CD14-positive monocyte (primary cell): ENCODE measurements at regions not wholly inside any gene's neighbourhood (a gene's known extent, or its start where the extent isn't known, plus 50 kb on each side); places are given as distances from the start of the nearest gene placed in this dataset.

ENCODE experiments used
- DNase-seq, 3 donors: peaks; one replicate each; pipeline ENCODE4 v3.0.0-alpha.2; 2011 to 2022
- H2AFZ ChIP-seq: 2 replicates; pipeline ENCODE4 v1.6.0; 2012; ENCODE audit warnings: mild to moderate bottlenecking, low read depth, low read length, inconsistent platforms; ENCODE audit not compliant: insufficient read depth, poor library complexity, severe bottlenecking
- H3K27ac ChIP-seq, 2 donors: 1 replicate in 1 of 2; 2 replicates in 1 of 2; pipeline ENCODE4 v1.5.1; 2012 to 2013; ENCODE audit warnings: low read length in 2 of 2, control low read depth in 1 of 2, inconsistent platforms in 1 of 2, low read depth in 1 of 2, mild to moderate bottlenecking in 1 of 2
- H3K27me3 ChIP-seq, 2 donors: one replicate each; pipeline versions ENCODE4 v1.6.0 to v1.6.1; 2011 to 2013; ENCODE audit warnings: low read length in 2 of 2; ENCODE audit not compliant: control insufficient read depth in 2 of 2, insufficient read depth in 2 of 2
- H3K36me3 ChIP-seq, 2 donors: replicated peaks in 1 of 2; 1 replicate in 1 of 2; 2 replicates in 1 of 2; pipeline versions ENCODE4 v1.5.1 to v1.6.1; 2012 to 2013; ENCODE audit warnings: low read length in 2 of 2, control low read depth in 1 of 2, inconsistent platforms in 1 of 2, mild to moderate bottlenecking in 1 of 2; ENCODE audit not compliant: insufficient read depth in 2 of 2, control insufficient read depth in 1 of 2
- H3K4me1 ChIP-seq, 2 donors: 1 replicate in 1 of 2; 2 replicates in 1 of 2; pipeline versions ENCODE4 v1.5.1 to v1.6.1; 2012 to 2013; ENCODE audit warnings: low read length in 2 of 2, control low read depth in 1 of 2, inconsistent platforms in 1 of 2, mild to moderate bottlenecking in 1 of 2, moderate library complexity in 1 of 2; ENCODE audit not compliant: insufficient read depth in 2 of 2, control insufficient read depth in 1 of 2
- H3K4me2 ChIP-seq: replicated peaks from 2 replicates; pipeline ENCODE3; 2012; ENCODE audit warnings: low read length, moderate library complexity, mild to moderate bottlenecking; ENCODE audit not compliant: poor library complexity, severe bottlenecking; ENCODE audit errors: extremely low read depth
- H3K4me3 ChIP-seq, 3 experiments: fragments of 200-600 bp in 1 of 3; sonication (generic) in 1 of 3; replicated peaks in 1 of 3; 1 replicate in 2 of 3; 2 replicates in 1 of 3; pipeline ENCODE4 v1.5.1; 2011 to 2013; ENCODE audit warnings: low read length in 3 of 3, mild to moderate bottlenecking in 3 of 3, control low read depth in 2 of 3, low read depth in 2 of 3, inconsistent platforms in 1 of 3, moderate library complexity in 1 of 3
- H3K79me2 ChIP-seq: 2 replicates; pipeline ENCODE4 v1.6.0; 2012; ENCODE audit warnings: mild to moderate bottlenecking, control low read depth, inconsistent platforms, low read length, moderate library complexity; ENCODE audit not compliant: insufficient read depth
- H3K9ac ChIP-seq: 2 replicates; pipeline ENCODE4 v1.6.0; 2017; ENCODE audit warnings: low read length, mild to moderate bottlenecking; ENCODE audit not compliant: insufficient read depth, poor library complexity, severe bottlenecking
- H3K9me3 ChIP-seq, 2 donors: replicated peaks in 1 of 2; 1 replicate in 1 of 2; 2 replicates in 1 of 2; pipeline versions ENCODE4 v1.5.1 to v1.6.1; 2012 to 2013; ENCODE audit warnings: low read length in 2 of 2, control low read depth in 1 of 2; ENCODE audit not compliant: control insufficient read depth in 1 of 2, insufficient read depth in 1 of 2
- H4K20me1 ChIP-seq: 2 replicates; pipeline ENCODE4 v1.6.0; 2012; ENCODE audit warnings: mild to moderate bottlenecking, low read length, control low read depth, moderate library complexity; ENCODE audit not compliant: insufficient read depth
- H3K27ac Mint-ChIP-seq, 7 donors: one replicate each; pipeline ENCODE4 v1.8.0; 2020; ENCODE audit warnings: mild to moderate bottlenecking in 7 of 7, mixed read lengths in 7 of 7, moderate library complexity in 6 of 7, inconsistent platforms in 2 of 7
- H3K27me3 Mint-ChIP-seq, 3 donors: one replicate each; pipeline ENCODE4 v1.8.0; 2021 to 2022; ENCODE audit warnings: low read depth in 3 of 3, mild to moderate bottlenecking in 3 of 3, mixed read lengths in 3 of 3, moderate library complexity in 3 of 3, inconsistent platforms in 1 of 3
- H3K36me3 Mint-ChIP-seq, 2 donors: one replicate each; pipeline ENCODE4 v1.8.0; 2020; ENCODE audit warnings: mixed read lengths in 2 of 2, inconsistent platforms in 1 of 2, mild to moderate bottlenecking in 1 of 2
- H3K4me1 Mint-ChIP-seq: one replicate; pipeline ENCODE4 v1.8.0; 2020; ENCODE audit warnings: mild to moderate bottlenecking, mixed read lengths
- H3K4me3 Mint-ChIP-seq, 2 donors: one replicate each; pipeline ENCODE4 v1.8.0; 2020; ENCODE audit warnings: mild to moderate bottlenecking in 2 of 2, mixed read lengths in 2 of 2, moderate library complexity in 1 of 2
- H3K9me3 Mint-ChIP-seq, 7 donors: one replicate each; pipeline ENCODE4 v1.8.0; 2020 to 2022; ENCODE audit warnings: mixed read lengths in 7 of 7, mild to moderate bottlenecking in 6 of 7, moderate library complexity in 6 of 7, inconsistent platforms in 2 of 7
- WGBS: methylation state at CpG from one replicate; pipeline ENCODE4 v1.1.5; 2013; ENCODE audit warnings: missing lambda C conversion rate; ENCODE audit not compliant: insufficient coverage; 5-methylcytosine and 5-hydroxymethylcytosine counted together
- intact Hi-C, 2 donors: fragments of 100-400 bp; cut with micrococcal nuclease; formaldehyde crosslinking; loops; one replicate each; pipeline versions ENCODE4 v1.15.0 to v1.15.1; 2023
- TF ChIP-seq, protein P1 (sequence below): fragments of 200-600 bp; IDR thresholded peaks from one replicate; pipeline ENCODE4 v1.8.0; 2022; ENCODE audit warnings: antibody characterized with exemption, mild to moderate bottlenecking

DNA sequence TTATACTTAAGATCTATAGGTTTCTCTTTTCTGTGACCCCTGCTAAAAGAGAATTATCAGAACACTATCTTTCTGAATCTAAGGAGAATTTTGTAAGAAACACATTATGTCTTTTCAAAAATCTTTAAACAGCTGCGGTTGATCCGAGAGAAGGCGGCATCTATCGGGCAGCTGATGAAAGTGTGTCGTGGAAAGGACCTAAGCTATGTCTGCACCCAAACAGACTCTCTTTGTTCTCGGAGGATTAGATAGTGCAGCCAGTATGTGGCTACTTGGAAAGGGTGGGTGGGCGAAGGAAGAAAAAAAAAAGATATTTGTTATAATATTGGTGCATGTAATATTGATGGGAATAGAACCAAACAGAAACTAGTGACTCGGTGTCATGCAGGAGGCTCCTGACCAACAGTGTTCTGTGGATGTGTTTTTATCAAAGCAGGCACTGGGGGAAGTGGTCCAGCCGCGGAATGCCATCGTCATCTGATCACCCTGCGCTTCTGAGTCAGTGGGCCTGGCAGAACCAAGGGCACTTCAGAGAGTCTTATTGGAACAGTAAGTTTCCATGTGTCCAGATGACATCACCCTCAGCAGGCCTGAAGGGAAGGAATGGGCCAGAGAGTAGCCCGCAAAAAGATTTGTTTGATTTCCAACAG, 509.7 kb upstream of the AKR1E2 start:
- WGBS = 100% methylated on average over 13 of the region's 13 CpGs
- H3K4me1 Mint-ChIP-seq = no peaks in the 10 kb centered on the region
- H3K4me3 ChIP-seq = no peak overlapping the region
- TF ChIP-seq, protein P1, sequence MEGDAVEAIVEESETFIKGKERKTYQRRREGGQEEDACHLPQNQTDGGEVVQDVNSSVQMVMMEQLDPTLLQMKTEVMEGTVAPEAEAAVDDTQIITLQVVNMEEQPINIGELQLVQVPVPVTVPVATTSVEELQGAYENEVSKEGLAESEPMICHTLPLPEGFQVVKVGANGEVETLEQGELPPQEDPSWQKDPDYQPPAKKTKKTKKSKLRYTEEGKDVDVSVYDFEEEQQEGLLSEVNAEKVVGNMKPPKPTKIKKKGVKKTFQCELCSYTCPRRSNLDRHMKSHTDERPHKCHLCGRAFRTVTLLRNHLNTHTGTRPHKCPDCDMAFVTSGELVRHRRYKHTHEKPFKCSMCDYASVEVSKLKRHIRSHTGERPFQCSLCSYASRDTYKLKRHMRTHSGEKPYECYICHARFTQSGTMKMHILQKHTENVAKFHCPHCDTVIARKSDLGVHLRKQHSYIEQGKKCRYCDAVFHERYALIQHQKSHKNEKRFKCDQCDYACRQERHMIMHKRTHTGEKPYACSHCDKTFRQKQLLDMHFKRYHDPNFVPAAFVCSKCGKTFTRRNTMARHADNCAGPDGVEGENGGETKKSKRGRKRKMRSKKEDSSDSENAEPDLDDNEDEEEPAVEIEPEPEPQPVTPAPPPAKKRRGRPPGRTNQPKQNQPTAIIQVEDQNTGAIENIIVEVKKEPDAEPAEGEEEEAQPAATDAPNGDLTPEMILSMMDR = no peak
- no peaks in the 10 kb centered on the region for H3K36me3 Mint-ChIP-seq
- H3K36me3 ChIP-seq = no peaks in the 10 kb centered on the region
- no peak for DNase-seq
- H3K27ac Mint-ChIP-seq = no peak overlapping the region
- H2AFZ ChIP-seq = no peak overlapping the region
- H3K4me3 Mint-ChIP-seq = no peak overlapping the region
- H3K9me3 Mint-ChIP-seq = peaks cover 0 to 3% (median 0%) of the 10 kb centered on the region in 7 donors
- no peak overlapping the region for H3K27ac ChIP-seq
- peaks cover 0 to 2% (median 1%) of the 10 kb centered on the region in 3 donors for H3K27me3 Mint-ChIP-seq
- H3K4me1 ChIP-seq = no peaks in the 10 kb centered on the region
- H3K27me3 ChIP-seq = no peaks in the 10 kb centered on the region
- no peak overlapping the region for H3K4me2 ChIP-seq
- intact Hi-C loops = no loop called here
- H3K9ac ChIP-seq = no peak overlapping the region
- H3K79me2 ChIP-seq = no peaks in the 10 kb centered on the region
- no peaks in the 10 kb centered on the region for H3K9me3 ChIP-seq
- H4K20me1 ChIP-seq = no peaks in the 10 kb centered on the region

DNA sequence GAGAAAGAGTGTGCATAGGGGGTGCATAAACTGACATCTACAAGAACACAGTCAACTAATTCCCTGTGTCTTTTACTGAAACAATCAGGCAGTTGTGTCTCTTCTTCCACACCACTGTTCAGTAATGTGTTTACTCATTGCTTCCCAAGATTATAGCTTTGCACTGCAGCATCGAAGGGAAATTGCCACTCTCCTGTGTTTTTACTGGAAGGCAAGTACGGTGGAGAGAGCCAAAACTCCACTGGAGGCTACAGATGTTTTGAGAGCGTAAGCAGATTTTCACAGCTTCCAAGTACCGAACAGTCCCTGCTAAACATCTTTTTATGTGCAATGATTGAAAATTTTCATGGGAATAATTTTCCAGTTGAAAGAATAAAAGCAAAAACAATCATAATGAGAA, 510.5 kb upstream of the AKR1E2 start:
- no peak for DNase-seq
- intact Hi-C loops = no loop called here
- Histone ChIP-seq H3K4me1 (no peaks in the 10 kb centered on the region), H3K9ac (no peak overlapping the region), H2AFZ (no peak overlapping the region), H3K4me2 (no peak overlapping the region), H3K27ac (no peak overlapping the region), H3K27me3 (no peaks in the 10 kb centered on the region), H3K9me3 (no peaks in the 10 kb centered on the region), H3K79me2 (no peaks in the 10 kb centered on the region), H3K4me3 (no peak overlapping the region), H3K36me3 (no peaks in the 10 kb centered on the region), H4K20me1 (no peaks in the 10 kb centered on the region)
- peaks cover 0 to 2% (median 1%) of the 10 kb centered on the region in 3 donors for H3K27me3 Mint-ChIP-seq
- no peaks in the 10 kb centered on the region for H3K36me3 Mint-ChIP-seq
- H3K4me1 Mint-ChIP-seq = no peaks in the 10 kb centered on the region
- no peak overlapping the region for H3K27ac Mint-ChIP-seq
- peaks cover 0 to 3% (median 0%) of the 10 kb centered on the region in 7 donors for H3K9me3 Mint-ChIP-seq
- TF ChIP-seq, protein P1 = no peak
- WGBS = 94% methylated on average over 2 of the region's 4 CpGs
- H3K4me3 Mint-ChIP-seq = no peak overlapping the region
